Activated naive CD8-positive, alpha-beta T cell (primary cell): ENCODE measurements at regions not wholly inside any gene's neighbourhood (a gene's known extent, or its start where the extent isn't known, plus 50 kb on each side); places are given as distances from the start of the nearest gene placed in this dataset.

ENCODE experiments used
- H3K27ac Mint-ChIP-seq: one replicate; pipeline ENCODE4 v1.8.0; 2021; ENCODE audit warnings: mixed read lengths
- H3K27me3 Mint-ChIP-seq: one replicate; pipeline ENCODE4 v1.8.0; 2021; ENCODE audit warnings: mixed read lengths
- H3K36me3 Mint-ChIP-seq: one replicate; pipeline ENCODE4 v1.8.0; 2021; ENCODE audit warnings: mixed read lengths
- H3K4me1 Mint-ChIP-seq: one replicate; pipeline ENCODE4 v1.8.0; 2021; ENCODE audit warnings: low read depth, mixed read lengths
- H3K4me3 Mint-ChIP-seq: one replicate; pipeline ENCODE4 v1.8.0; 2021; ENCODE audit warnings: mild to moderate bottlenecking, mixed read lengths
- H3K9me3 Mint-ChIP-seq: one replicate; pipeline ENCODE4 v1.8.0; 2021; ENCODE audit warnings: low read depth, mixed read lengths

GRCh38 chr6:87798393-87799278 lies 96.6 kb upstream of the AKIRIN2 start:
- Mint-ChIP-seq H3K36me3 (no peaks in the 10 kb centered on the region), H3K9me3 (no peaks in the 10 kb centered on the region), H3K27ac (no peak overlapping the region), H3K27me3 (peaks cover 1% of the 10 kb centered on the region), H3K4me3 (no peak overlapping the region), H3K4me1 (peaks cover 2% of the 10 kb centered on the region)

- no peaks in the 10 kb centered on the region for H3K9me3 Mint-ChIP-seq
- no peak overlapping the region for H3K4me3 Mint-ChIP-seq
- peaks cover 1% of the 10 kb centered on the region for H3K27me3 Mint-ChIP-seq
- peaks cover 2% of the 10 kb centered on the region for H3K4me1 Mint-ChIP-seq
- H3K36me3 Mint-ChIP-seq: no peaks in the 10 kb centered on the region
- no peak overlapping the region for H3K27ac Mint-ChIP-seq
These were observed 93.2 kb upstream of the AKIRIN2 start for GRCh38 chr6:87794922-87795885.

- Mint-ChIP-seq H3K36me3 (no peaks in the 10 kb centered on the region), H3K4me3 (no peak overlapping the region), H3K27me3 (peaks cover 3% of the 10 kb centered on the region), H3K27ac (no peak overlapping the region), H3K4me1 (no peaks in the 10 kb centered on the region), H3K9me3 (no peaks in the 10 kb centered on the region)
These were observed 91.3 kb upstream of the AKIRIN2 start for GRCh38 chr6:87793315-87793714.

DNA sequence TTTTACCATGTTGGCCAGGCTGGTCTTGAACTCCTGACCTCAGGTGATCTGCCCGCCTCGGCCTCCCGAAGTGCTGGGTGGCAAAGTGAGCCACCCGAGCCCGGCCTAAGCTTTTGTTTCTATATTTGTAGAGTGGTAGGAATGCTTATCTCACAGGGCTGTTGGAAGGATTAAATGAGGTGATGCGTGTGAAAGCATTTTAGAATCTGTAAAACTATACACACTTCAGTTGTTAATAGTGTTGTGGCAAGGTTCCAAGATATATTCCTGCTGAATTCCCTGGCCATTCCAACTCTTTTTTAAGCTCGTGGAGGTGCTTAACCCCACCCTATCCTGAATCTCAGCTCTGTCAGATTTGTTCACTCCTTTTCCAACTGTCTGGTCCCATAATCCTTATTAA lies 89.9 kb upstream of the AKIRIN2 start:
- Mint-ChIP-seq H3K4me1 (no peaks in the 10 kb centered on the region), H3K27me3 (peaks cover 3% of the 10 kb centered on the region), H3K27ac (no peak overlapping the region), H3K4me3 (no peak overlapping the region), H3K36me3 (no peaks in the 10 kb centered on the region), H3K9me3 (no peaks in the 10 kb centered on the region)

DNA sequence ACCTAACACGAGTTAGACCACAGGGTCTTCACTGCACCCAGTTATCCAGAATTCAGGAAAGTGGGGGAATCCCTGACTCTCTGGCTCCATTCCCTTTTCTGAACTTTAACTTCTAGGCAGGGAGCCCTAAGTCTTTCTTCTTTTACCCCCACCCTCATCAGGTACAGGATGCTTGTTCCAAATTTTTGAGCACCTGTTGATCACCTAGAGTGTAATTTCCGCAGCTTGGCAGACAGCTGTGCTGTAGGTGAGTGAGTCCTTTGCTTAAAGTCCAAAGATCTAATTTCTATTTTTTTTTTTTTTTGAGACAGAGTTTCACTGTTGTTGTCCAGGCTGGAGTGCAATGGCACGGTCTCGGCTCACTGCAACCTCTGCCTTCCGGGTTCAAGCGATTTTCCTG lies 89.5 kb upstream of the AKIRIN2 start:
- Mint-ChIP-seq H3K27ac (no peak overlapping the region), H3K9me3 (no peaks in the 10 kb centered on the region), H3K36me3 (no peaks in the 10 kb centered on the region), H3K27me3 (peaks cover 3% of the 10 kb centered on the region), H3K4me3 (no peak overlapping the region), H3K4me1 (no peaks in the 10 kb centered on the region)

DNA sequence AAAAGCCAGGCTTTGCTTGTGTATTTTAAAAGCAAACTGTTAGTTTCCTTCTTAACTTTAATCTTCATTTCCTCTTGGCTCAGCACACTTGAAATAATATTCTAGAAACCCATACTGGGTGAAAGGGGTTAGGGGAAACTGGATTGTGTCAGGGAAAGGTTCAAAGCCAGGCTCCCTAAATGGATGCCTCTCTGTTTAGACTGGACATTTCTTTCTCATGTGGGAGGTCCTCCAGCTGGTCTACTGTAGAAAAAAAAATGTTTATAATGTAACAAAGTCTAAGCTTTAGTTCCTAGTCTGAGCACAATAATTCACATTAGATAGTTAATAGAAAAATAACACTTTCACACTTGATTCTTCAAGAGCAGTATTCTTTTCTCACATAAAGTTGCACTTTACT lies 89.0 kb upstream of the AKIRIN2 start:
- Mint-ChIP-seq H3K27ac (no peak overlapping the region), H3K9me3 (no peaks in the 10 kb centered on the region)

GRCh38 chr6:87789900-87790290 lies 87.9 kb upstream of the AKIRIN2 start:
- H3K27me3 Mint-ChIP-seq: peaks cover 1% of the 10 kb centered on the region
- no peaks in the 10 kb centered on the region for H3K4me1 Mint-ChIP-seq
- no peaks in the 10 kb centered on the region for H3K9me3 Mint-ChIP-seq
- no peaks in the 10 kb centered on the region for H3K36me3 Mint-ChIP-seq
- no peak overlapping the region for H3K27ac Mint-ChIP-seq
- no peak overlapping the region for H3K4me3 Mint-ChIP-seq

More for the DNA sequence above, 89.0 kb upstream of the AKIRIN2 start:
- Mint-ChIP-seq H3K4me1 (no peaks in the 10 kb centered on the region), H3K36me3 (no peaks in the 10 kb centered on the region), H3K4me3 (no peak overlapping the region), H3K27me3 (peaks cover 3% of the 10 kb centered on the region)

GRCh38 chr6:87789198-87789899 lies 87.3 kb upstream of the AKIRIN2 start:
- no peaks in the 10 kb centered on the region for H3K36me3 Mint-ChIP-seq
- no peak overlapping the region for H3K27ac Mint-ChIP-seq
- H3K9me3 Mint-ChIP-seq: no peaks in the 10 kb centered on the region
- no peak overlapping the region for H3K4me3 Mint-ChIP-seq
- peaks cover 1% of the 10 kb centered on the region for H3K27me3 Mint-ChIP-seq
- no peaks in the 10 kb centered on the region for H3K4me1 Mint-ChIP-seq

GRCh38 chr6:87788141-87788540 lies 86.1 kb upstream of the AKIRIN2 start:
- no peaks in the 10 kb centered on the region for H3K36me3 Mint-ChIP-seq
- H3K4me3 Mint-ChIP-seq: no peak overlapping the region
- H3K9me3 Mint-ChIP-seq: no peaks in the 10 kb centered on the region
- peaks cover 1% of the 10 kb centered on the region for H3K27me3 Mint-ChIP-seq
- H3K27ac Mint-ChIP-seq: no peak overlapping the region
- H3K4me1 Mint-ChIP-seq: no peaks in the 10 kb centered on the region

DNA sequence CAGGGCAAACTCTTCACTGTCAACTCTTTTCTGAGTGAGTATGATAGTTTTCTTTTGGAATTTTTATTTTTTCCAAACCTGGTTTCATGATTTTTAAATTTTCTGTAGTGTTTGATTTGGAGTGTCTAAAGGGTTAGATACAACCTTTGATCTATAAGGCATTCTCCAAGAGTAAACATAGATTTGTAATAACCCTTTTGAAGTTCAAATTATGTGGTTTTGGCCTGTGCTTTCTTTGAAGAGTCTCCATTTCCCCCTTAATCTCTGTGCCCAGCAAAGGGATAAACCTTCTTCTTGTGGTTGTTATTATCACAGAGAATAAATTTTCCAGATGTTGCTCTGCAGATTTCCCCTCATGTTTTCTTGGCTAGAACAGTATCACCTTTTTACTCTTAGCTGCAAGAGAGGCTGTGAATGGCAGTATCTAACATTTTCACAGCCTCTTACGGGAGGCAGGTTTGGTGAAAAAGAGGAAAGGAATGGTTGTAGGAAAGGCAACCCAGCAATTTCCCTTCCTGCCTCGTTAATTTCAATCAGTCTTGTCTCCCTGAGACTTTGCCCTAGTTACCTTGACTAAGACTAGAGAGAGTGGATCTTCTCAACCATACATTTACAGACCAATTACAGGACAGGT lies 83.3 kb upstream of the AKIRIN2 start:
- Mint-ChIP-seq H3K27me3 (peaks cover 1% of the 10 kb centered on the region), H3K4me3 (no peak overlapping the region), H3K4me1 (no peaks in the 10 kb centered on the region), H3K27ac (no peak overlapping the region), H3K36me3 (no peaks in the 10 kb centered on the region), H3K9me3 (no peaks in the 10 kb centered on the region)

- H3K9me3 Mint-ChIP-seq: no peaks in the 10 kb centered on the region
- H3K36me3 Mint-ChIP-seq: no peaks in the 10 kb centered on the region
- H3K4me1 Mint-ChIP-seq: no peaks in the 10 kb centered on the region
- no peak overlapping the region for H3K4me3 Mint-ChIP-seq
- H3K27me3 Mint-ChIP-seq: no peaks in the 10 kb centered on the region
- H3K27ac Mint-ChIP-seq: no peak overlapping the region
These were observed 82.7 kb upstream of the AKIRIN2 start for GRCh38 chr6:87784690-87785089.

- Mint-ChIP-seq H3K4me3 (no peak overlapping the region), H3K27ac (no peak overlapping the region), H3K27me3 (no peaks in the 10 kb centered on the region), H3K36me3 (no peaks in the 10 kb centered on the region), H3K4me1 (no peaks in the 10 kb centered on the region), H3K9me3 (no peaks in the 10 kb centered on the region)
These were observed 82.0 kb upstream of the AKIRIN2 start for GRCh38 chr6:87784051-87784450.

DNA sequence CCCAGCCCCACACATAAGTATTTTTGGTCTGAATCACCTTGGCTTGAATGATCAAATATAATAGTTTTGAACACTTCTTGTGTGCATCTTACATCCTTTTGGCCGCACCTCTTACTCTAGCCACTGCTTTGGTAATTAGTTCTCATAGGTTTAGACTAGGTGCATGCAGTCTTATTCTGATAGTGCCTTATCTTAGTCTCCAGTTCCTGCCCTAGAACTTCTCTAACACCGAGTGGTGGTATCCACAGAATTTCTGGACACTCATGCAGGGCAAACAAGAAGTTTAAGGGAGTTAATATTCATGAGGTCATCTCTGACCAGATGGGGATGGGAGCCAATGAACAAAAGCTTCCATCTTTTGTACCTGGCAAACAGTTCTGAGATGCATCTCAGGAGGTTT lies 77.5 kb upstream of the AKIRIN2 start:
- H3K27ac Mint-ChIP-seq: no peak overlapping the region
- H3K4me1 Mint-ChIP-seq: no peaks in the 10 kb centered on the region
- H3K27me3 Mint-ChIP-seq: peaks cover 1% of the 10 kb centered on the region
- H3K9me3 Mint-ChIP-seq: no peaks in the 10 kb centered on the region
- no peaks in the 10 kb centered on the region for H3K36me3 Mint-ChIP-seq
- no peak overlapping the region for H3K4me3 Mint-ChIP-seq
